Central memory CD4-positive, alpha-beta T cell (primary cell): ENCODE measurements at regions not wholly inside any gene's neighbourhood (a gene's known extent, or its start where the extent isn't known, plus 50 kb on each side); places are given as distances from the start of the nearest gene placed in this dataset.
"Not testable (repeated sequence)": the region's sequence is repeated elsewhere in the genome, so short reads cannot be mapped to it uniquely, and the experiment has no call there.

Experiments
- DNase-seq: peaks from one replicate; pipeline ENCODE4 v3.0.0; 2022

DNA sequence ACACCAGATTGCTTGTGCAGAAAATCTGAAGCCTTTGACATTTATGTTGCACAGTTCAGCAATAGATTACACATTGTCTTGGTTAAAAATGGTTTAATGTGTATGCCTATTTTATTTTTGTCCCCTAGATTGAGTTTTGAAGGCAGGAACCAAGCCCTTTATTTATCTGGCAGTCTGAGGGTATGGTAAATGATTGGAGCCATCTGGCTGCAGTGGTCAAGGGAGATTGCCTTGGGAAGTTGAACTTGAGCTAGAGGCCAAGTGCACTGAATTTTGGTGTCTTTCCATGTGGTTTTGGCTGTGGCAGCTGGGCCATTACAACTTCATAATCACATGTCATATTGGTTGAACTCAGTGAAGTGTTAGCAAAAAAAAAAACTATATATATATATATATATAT, 248.7 kb upstream of the C2CD4B start:
- no peak for DNase-seq

DNA sequence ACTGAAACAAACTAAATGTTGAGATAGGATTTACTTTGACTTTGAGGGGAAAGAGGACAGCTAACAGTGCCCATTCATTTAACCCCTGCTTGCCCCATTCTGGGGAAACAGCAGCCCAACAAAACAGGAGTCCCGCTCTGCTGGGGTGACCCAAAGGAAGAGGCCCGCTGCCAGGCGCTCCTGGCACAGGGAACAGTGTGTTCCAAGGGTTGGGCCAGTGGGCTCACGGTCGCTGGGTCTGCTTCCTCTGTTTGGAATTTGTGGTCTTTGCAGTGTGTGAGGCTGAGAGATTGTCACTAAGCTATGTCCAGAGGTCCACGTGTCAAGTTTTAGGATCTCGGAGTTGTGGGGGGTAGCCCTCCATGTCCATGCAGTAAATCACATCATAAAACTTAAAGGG, 250.4 kb upstream of the C2CD4B start:
- no peak for DNase-seq

DNA sequence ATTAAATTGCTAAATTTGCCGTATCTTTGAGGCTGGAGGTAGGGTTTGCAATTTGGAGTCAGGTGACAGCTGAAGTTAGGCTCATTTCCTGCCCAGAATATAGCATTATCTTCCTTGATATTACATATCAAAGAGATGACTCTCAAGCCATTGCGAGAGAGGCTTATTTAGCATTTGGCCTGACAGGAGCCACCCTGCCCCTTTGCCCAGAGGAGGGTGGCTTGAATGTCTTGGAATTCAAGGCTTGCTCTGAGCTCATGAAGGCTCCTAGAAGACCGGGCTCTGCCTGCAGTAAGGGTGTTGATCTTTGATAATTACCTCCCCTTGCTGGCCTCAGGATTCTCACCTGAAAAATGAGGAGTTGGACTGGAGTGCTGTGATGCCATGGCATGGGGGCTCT, 251.4 kb upstream of the C2CD4B start:
- DNase-seq: no peak

DNA sequence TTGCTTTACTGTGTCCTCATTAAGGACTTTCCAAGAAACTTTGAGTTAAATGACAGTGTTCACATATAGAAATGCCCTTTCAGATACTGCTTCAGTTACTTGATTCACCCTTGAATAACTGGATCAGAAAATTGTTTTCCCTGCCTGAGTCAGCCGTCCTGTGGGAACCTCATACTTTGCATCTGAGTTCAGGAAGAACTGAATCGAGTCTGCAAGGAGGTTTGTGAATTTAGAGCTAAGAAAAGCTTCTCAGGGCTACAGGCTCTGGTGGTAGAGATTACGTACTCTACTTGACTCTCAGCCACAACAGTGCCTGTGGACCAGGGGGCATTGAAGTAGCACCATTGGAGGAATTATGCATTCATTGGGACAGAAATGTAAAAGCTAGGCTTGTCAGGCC, 252.4 kb upstream of the C2CD4B start:
- DNase-seq: no peak

DNA sequence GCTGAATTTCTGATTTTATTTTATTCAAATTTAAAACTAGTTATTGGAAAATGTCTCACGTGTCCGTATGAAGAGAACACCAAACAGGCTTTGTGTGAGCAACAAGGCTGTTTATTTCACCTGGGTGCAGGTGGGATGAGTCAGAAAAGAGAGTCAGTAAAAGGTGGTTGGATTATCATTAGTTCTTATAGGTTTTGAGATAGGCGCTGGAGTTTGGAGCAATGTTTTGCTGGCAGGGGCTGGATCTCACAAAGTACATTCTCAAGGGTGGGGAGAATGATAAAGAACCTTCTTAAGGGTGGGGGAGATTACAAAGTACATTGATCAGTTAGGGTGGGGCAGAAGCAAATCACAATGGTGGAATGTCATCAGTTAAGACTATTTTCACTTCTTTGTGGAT, 253.4 kb upstream of the C2CD4B start:
- DNase-seq: not testable (repeated sequence)

DNA sequence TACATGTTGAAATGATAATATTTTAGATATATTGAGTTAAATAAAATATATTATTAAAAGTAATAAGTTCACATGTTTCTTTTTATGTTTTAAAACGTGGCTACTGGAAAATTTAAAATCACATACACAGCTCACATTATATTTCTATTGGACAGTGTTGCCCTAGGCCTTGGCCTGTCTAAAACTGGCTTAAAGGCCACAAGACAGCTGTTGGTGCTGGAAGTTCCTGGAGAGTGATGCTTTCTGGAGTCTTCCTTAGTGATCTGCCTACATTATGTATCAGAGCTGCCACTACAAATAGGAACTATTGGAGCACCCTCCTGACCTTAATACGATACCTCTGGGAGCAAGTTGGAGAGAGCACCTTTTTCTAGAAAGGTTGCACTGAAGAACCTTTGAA, 254.1 kb upstream of the C2CD4B start:
- DNase-seq: no peak

DNA sequence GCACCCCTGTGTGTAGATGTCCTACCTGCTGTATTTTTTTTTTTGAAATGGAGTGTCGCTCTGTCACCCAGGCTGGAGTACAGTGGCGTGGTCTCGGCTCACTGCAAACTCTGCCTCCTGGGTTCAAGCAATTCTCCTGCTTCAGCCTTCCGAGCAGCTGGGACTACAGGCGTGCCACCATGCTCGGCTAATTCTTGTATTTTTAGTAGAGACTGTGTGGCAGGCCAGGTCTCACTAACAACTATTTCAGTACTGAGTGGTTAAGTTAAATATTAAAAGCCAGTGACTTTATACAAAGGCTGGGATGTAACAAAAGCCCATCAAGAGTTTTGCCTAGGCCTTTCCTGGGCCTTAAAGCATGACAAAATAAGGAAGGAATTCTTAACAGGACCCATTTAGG, 255.3 kb upstream of the C2CD4B start:
- DNase-seq: not testable (repeated sequence)

DNA sequence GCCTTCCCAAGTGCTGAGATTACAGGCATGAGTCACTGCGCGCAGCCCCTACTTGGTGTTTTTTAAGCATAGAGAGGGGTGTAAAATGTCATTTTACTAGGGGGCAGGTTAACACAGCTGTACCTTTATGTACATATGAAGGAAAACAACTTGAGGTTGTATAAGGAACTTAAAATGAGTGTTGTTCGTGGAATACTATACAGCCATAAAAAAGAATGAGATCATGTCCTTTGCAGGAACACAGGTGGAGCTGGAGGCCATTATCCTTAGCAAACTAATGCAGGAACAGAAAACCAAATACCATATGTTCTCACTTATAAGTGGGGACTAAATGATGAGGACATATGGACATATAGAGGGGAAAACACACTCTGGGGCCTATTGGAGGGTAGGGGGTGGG, 256.2 kb upstream of the C2CD4B start:
- DNase-seq: no peak

DNA sequence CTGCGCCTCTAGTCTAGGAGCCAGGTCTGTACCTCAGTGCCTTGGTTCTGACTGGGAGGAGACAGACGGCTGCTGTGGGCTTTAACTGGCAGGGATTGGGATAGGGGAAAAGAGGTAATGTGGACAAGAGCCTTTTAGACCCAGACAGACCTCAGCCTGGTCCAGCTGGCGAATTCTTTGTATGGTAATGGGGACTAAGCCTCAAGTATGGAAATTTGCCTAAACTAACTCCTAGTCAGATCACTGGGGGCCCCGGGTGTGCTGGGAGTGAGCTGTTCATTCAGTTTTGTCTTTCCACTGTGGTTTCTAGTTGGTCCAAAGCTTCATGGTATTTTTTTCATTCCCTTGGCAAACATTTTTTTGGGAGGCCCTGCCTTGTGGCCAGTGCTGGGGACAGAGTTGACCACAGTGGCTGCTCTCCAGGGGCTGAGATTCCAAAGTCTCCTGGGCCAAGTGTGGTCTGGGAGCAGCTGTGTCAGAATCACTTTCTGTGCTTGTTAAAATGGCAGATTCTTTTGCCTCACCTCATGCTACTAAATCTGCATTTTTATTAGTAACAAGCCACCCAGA, 261.4 kb upstream of the C2CD4B start:
- no peak for DNase-seq

DNA sequence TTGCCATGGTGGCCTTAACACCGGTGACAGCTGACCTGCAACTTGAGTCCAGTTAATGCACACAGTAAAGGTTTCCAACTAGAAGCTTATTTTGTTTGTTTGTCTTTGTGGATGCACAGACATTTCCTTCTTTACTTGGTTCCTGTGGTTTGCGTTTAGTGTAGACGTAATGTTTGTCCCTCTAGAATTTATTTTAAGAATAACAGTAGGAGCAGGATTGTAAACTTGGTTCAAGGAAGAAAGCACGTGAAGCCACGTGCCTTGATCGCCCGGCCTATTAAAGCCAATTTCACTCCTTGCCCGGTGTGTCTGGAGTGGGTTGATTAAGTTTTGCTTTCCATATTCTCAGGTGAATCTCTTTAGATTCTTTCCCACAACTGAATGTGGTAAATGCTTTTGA, 263.2 kb upstream of the C2CD4B start:
- no peak for DNase-seq

DNA sequence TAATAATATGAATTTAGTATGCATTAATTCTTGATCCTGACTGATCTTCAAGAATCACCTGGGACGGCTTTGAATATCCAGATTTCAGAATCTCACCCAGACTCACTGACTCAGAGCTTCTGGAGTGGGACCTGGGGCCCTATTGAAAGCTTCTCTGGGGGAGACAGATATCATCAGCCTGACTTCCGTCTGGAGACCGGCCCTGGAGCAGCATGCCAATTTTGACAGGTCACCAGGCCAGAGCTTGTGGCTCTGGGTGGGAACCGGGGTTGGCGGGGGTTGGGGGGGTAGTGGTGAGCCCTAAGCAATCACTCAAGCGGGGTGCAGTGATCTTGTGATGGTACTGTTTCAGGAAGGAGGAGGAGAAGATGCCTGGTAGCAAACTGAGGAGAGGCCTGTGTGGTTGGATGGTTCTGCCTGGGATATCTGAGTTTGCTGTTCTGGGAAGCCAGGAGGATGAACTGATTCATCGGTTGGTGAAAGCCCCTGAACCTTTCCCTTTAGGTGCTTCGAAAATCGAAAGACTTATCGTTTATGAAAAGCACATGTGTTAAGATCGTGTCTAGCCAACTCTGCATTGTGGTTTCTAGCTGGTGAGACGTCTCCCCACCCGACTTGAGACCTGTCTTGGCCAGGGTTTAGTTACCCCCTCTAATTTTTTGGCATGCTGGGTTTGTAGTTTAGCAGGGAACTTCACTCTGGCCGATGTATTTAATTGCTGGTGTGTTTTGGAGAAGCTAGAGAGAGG, 263.9 kb upstream of the C2CD4B start:
- no peak for DNase-seq

DNA sequence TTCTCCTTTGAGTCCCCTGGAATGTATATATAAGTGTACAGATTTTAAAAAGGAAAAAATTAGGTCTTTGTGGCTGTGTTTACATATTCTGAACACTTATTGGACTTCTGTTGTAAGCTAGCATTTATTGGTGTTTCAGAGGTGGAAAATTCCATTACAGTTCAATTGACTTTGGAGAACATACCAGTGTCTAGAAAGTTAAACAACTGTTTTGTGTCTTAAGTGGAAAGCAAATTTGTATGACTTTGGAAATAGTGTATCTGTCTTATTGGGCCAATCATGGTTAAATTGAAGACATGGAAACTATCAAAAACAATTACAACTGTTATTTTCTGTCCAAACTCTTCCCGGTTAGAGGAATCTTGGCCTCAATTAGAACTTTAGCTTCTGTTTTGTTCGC, 265.0 kb upstream of the C2CD4B start:
- no peak for DNase-seq

DNA sequence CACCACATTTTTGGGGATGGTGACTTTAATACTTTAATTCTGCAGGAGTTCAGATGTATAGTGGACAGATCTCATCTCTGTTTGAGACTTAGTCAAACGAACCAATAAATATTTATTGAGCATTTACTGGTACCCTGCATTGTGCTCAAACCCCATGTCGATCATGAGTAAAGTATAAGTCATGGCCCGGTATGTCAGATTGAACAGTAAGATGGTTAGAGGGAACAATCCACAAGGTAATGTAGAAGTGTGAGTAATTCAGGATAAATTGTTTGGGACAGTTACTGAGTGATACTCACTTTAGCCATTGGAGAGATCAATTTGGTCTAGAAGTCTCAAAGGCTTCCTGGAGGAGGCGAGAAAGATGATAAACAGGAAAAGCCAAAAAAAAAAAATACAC, 265.5 kb upstream of the C2CD4B start:
- no peak for DNase-seq

DNA sequence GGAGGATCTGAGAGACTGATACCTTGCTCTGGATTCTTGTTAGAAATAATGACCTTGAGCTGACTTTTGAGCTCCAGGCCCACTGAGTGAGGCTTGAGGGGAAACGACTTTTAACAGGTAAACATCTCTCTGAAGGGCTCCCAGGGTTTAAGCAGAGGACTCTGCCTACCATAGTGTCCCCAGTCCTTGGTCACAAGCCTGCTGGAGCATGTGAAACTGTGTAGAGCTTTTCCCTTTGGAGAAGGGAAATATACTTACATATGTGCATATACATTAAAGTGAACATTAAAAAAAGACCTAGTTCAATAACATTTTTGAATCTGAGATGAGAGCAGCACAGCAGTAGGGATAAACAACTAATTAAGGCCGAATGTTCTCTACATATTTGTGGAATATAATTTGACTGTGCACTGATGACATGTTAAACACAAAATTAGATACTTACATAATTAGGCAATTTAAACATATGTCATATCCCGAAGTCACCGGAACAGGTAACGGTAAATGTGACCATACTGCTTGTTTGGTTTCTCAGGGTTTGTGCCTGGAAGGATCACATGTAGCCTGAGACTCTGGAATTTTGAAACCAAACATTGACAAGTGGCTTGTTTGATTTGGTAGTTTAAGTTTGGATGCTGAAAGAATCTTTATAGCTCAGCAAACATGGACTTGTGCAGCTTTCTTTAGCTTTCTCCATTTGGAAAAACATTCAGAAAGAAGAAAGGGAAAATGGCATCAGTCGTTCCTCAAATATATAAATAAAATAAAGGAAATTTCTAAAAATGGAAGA, 266.1 kb upstream of the C2CD4B start:
- DNase-seq: no peak

DNA sequence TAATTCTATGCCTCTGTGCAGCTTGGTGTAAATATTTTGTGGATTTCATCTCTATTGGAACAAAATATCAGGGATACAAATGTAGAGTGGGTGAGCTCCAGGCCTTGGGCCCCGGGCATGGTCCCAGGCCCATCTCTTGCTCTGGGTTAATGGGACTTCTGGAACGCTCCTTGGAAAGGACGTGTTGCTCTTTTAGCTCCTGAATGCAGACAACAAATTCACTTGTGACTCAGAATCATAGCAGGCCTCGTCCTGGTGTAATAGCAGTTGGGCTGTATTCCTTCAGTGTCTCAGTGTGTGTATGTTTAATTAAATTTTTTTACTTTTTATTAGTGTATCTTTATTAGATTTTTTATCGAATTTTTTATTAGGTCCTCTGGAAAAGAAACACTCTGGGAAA, 266.7 kb upstream of the C2CD4B start:
- DNase-seq: no peak

DNA sequence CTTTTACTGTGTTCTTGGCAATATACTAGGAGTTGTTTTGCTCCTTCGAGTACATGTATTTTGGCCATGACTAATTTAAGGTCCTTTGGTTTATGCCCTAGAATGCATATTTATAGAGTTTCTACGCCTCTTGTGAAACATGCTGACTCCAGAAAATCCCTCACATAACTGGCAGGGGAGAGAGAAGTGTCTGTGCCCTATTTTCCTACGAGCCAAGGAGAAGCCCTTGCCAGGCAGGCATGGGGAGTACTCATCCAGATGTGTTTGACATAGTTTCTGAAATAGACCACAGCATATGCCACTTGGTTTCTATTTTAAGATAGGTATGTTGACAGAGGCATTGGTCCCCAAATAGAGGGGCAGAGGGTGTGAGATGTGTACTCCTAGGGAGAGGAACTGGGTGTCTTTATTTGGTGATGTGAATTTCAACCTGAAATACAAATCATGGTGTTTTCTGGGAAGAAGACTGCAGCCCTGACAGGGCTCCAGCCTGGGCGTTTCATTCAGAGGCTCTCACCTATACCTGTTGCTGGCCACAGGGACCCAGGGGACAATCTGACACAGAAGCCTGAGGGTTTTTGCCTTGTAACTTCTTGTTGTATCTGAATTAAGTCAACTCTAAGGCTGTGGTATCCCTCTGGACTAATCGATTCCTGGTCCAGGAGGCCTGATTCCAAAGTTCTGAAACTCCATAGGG, 267.8 kb upstream of the C2CD4B start:
- no peak for DNase-seq

DNA sequence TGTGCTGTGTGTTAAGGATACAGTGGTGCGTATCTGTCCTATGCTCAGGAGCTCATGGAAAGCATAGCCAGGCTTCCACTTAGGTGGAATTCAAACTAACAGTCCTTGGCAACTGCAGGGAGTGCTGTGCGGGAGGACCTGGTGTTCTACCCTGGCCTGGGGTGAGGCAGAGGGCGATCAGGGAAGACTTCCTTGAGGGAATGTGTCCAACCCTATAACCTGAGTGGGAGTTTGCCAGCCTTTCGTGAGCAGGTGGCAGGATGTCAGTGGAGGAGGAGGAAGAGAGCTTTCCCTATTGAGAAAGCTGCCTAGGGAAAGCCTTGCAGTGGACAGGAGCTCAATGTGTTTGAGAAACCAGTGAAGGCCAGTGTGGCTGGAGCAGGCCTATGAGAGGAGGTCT, 271.1 kb upstream of the C2CD4B start:
- DNase-seq: no peak

DNA sequence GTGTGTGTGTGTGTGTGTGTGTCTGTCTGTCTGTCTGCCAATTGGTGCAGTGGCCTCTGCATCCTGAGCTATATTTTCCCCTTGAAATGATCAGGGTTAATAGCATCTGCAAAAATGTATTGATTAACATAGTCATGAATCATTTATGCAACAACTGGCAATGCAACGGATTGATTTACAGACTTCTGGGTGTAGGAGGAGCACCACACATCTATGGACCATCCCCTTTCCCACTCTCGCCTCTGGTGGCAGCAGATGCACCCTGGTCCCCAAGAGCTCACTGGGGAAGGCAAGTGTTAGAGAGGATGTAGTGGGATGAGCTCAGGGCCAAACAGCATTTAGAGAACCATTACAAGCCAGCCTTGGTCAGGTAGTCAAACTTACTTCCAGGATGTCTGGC, 272.7 kb upstream of the C2CD4B start:
- DNase-seq: no peak

DNA sequence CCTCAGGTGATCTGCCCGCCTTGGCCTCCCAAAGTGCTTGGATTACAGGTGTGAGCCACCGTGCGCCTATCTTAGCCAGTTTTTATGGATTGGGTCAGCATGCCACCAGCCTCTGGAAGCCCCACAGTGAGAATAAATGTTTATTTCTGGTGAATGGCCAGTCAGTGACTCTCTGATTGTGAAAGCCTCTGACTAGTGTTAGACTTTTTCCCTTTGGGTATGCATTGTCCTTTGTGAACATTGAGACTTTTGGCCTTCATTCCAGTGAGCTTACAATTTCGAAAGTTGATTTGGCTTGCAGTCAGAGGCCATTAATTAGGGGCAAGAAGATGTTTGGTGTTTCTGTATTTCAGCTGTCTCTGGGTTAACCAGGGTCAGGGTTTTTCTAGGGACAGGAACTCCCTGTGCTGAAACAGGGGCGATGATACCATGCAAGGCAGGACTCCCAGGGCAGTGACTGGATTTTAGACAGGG, 274.5 kb upstream of the C2CD4B start:
- no peak for DNase-seq

DNA sequence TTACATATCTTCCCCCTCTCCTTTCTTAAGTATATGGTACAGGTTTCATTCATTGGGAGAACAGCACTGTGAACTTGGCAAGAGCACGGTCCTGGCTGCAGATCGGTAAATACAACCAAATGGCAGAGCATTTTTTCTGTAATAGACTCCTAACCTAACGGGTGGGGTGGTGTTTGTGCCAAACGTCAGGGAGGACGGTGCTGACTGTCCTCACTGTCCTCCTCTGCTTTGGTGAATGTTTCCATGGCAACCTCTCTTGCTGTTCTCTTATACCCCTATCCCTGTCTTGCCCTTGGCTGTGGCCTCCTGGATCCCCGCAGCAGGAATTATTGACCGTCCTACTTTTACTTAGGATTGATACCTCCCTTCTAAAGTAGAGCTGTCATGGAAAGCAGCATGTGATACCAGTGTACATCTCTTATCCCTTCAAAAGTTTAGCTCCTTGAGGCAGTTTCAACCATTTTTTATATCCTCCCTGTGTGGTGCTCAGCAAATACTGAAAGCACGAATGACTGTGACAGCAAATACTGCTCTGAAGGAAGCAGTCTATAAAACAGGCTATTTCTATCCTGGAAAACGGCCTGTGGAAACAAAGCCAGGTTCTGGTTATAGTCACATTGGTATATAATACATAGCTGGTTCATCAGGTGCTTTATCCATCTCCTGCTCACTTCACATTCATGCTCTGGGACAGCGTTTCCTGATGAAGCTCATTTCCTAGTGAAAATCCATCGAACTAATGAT, 275.4 kb upstream of the C2CD4B start:
- DNase-seq: no peak

DNA sequence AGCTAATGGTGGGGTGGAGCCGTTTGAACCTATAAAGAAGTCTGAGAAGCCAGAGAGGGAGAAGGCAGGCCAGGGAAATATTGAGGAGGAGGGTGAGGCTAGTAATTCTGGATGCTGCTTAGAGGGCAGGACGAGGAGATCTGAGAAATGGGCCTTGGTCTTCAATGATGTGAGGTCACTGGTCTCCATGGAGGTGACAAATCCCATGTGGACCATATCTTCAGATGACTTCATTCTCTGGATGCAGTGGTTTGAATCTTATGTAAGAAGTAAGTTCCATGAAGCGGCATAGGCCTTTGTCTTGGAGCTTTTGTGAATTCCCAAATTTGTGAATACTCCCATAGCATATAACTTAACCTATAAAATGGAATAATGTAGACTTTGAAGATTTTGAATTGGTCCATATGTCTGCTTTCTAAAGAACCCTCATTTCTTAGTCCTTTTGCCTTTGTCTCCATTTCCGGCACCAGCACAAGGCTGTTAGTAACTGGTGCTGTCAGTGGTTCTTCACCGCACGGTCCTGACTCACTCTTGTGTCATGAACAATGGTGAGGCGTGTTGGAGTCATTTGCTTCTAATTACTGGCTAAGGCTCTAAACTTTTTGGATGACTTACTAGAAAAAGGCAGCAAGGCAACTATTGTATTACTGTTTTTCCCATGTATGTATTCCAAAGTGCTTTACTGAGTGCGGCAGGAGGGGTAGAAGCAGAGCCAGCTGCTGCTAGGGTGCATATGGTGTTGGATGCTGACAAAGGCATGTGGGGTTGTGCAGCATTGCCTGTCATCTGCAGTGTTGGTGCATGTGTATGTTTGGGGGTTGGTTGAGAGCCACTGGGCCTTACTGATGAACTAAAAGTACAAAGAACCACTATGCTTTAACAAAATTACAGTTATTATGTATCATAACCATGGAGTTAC, 279.3 kb upstream of the C2CD4B start:
- DNase-seq: no peak

DNA sequence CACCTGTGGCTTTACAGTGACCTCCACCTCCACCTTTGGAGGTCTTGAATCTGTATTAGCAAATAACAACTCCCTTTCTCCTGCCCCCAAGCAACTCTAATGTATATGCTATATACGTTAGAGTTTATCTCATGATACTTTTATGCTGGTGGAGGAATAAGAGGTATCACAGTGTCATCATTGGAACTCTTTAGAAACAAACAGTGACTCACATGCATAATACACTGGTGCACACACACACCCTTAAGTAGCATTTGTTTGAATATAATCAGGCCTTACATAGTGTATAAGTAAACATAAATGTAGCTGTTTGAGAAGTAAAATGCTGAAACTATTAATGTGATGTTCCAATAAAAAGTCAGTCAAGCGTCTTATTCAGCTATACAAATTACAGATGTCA, 280.2 kb upstream of the C2CD4B start:
- no peak for DNase-seq
